DOHH2 (cell line): ENCODE measurements at regions not wholly inside any gene's neighbourhood (a gene's known extent, or its start where the extent isn't known, plus 50 kb on each side); places are given as distances from the start of the nearest gene placed in this dataset.

Experiments used
- H3F3A ChIP-seq: fragments of 200-600 bp; sonication (generic), shearing (Covaris generic); 2 replicates; pipeline ENCODE4 v1.6.0; 2016; ENCODE audit warnings: antibody characterized with exemption, mild to moderate bottlenecking; ENCODE audit not compliant: control insufficient read depth, insufficient read depth
- H3K27ac ChIP-seq: fragments of 200-600 bp; sonication (generic); 2 replicates; pipeline ENCODE4 v1.5.1; 2014; ENCODE audit warnings: low read depth, mild to moderate bottlenecking, low read length, moderate library complexity
- H3K27me3 ChIP-seq: fragments of 200-600 bp; sonication (generic); 2 replicates; pipeline ENCODE4 v1.6.1; 2014; ENCODE audit warnings: mild to moderate bottlenecking, low read length, mixed read lengths; ENCODE audit not compliant: control insufficient read depth
- H3K36me3 ChIP-seq: fragments of 200-600 bp; sonication (generic); 2 replicates; pipeline ENCODE4 v1.6.1; 2014; ENCODE audit warnings: mild to moderate bottlenecking, low read length, moderate library complexity, mixed read lengths; ENCODE audit not compliant: control insufficient read depth
- H3K4me1 ChIP-seq: fragments of 200-600 bp; sonication (generic); 2 replicates; pipeline ENCODE4 v1.6.1; 2014; ENCODE audit warnings: mild to moderate bottlenecking, low read length, mixed read lengths; ENCODE audit not compliant: control insufficient read depth
- H3K4me2 ChIP-seq: fragments of 200-600 bp; sonication (generic); 2 replicates; pipeline ENCODE4 v1.6.0; 2014; ENCODE audit warnings: mild to moderate bottlenecking, low read length, moderate library complexity
- H3K4me3 ChIP-seq: fragments of 200-600 bp; sonication (generic); 2 replicates; pipeline ENCODE4 v1.5.1; 2014; ENCODE audit warnings: mild to moderate bottlenecking, low read length, mixed read lengths
- H3K79me2 ChIP-seq: fragments of 200-600 bp; sonication (generic); 2 replicates; pipeline ENCODE4 v1.6.1; 2014; ENCODE audit warnings: mild to moderate bottlenecking, low read length, mixed read lengths; ENCODE audit not compliant: control insufficient read depth
- H3K9me2 ChIP-seq: fragments of 200-600 bp; sonication (generic); replicated peaks from 2 replicates; pipeline ENCODE4 v1.6.1; 2014; ENCODE audit warnings: mild to moderate bottlenecking, low read length, mixed read lengths; ENCODE audit not compliant: control insufficient read depth
- H3K9me3 ChIP-seq: fragments of 200-600 bp; sonication (generic); 2 replicates; pipeline ENCODE4 v1.6.1; 2014; ENCODE audit warnings: antibody characterized with exemption, low read length, mixed read lengths; ENCODE audit not compliant: control insufficient read depth, insufficient read depth
- H4K20me1 ChIP-seq: fragments of 200-600 bp; sonication (generic); 2 replicates; pipeline ENCODE4 v1.6.0; 2014; ENCODE audit warnings: low read depth, mild to moderate bottlenecking, antibody characterized with exemption, low read length, moderate library complexity; ENCODE audit not compliant: control insufficient read depth, insufficient read depth
- EZH2phosphoT487 ChIP-seq: fragments of 200-600 bp; sonication (generic); IDR thresholded peaks from 2 replicates; pipeline ENCODE4 v1.6.1; 2017; ENCODE audit warnings: borderline replicate concordance, mild to moderate bottlenecking, antibody characterized with exemption, low read length, moderate library complexity, mixed read lengths
- TF ChIP-seq, protein P1 (sequence below): fragments of 200-600 bp; sonication (generic); IDR thresholded peaks from one replicate; pipeline ENCODE4 v1.5.1; 2014; ENCODE audit warnings: antibody characterized with exemption, mild to moderate bottlenecking, low read depth, low read length; ENCODE audit not compliant: poor library complexity, severe bottlenecking

DNA sequence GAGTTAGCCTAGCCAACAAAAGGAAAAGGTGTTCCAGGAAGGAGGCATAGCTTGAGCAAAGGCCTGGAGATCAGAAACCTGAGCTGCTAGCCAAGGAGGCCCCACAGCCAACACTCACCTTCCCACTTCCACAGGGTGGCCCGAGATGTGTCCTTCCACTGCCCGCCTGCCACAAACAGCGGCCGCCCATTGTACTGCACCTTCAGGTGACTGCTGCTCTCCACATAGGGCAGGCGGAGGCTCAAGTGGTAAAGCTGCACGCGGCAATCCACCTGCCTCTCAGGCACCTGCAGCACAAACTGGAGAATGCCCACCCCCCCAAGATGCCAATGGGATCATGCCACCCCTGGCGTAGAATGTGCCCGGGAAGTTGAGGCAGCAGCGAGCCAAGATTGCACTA lies 111.5 kb downstream of the RMI2 start:
- no peak overlapping the region for H3K27ac ChIP-seq
- H3K4me1 ChIP-seq, result no peaks in the 10 kb centered on the region
- H3K27me3 ChIP-seq, result 0 out of 2 replicates have a peak, but pooled peaks cover 2% of the 10 kb centered on the region
- no peaks in the 10 kb centered on the region for H3K9me3 ChIP-seq
- H3K9me2 ChIP-seq, result no peaks in the 10 kb centered on the region
- H3K4me3 ChIP-seq, result no peak overlapping the region
- H3K36me3 ChIP-seq, result no peaks in the 10 kb centered on the region
- no peak for TF ChIP-seq EZH2phosphoT487
- TF ChIP-seq, protein P1, sequence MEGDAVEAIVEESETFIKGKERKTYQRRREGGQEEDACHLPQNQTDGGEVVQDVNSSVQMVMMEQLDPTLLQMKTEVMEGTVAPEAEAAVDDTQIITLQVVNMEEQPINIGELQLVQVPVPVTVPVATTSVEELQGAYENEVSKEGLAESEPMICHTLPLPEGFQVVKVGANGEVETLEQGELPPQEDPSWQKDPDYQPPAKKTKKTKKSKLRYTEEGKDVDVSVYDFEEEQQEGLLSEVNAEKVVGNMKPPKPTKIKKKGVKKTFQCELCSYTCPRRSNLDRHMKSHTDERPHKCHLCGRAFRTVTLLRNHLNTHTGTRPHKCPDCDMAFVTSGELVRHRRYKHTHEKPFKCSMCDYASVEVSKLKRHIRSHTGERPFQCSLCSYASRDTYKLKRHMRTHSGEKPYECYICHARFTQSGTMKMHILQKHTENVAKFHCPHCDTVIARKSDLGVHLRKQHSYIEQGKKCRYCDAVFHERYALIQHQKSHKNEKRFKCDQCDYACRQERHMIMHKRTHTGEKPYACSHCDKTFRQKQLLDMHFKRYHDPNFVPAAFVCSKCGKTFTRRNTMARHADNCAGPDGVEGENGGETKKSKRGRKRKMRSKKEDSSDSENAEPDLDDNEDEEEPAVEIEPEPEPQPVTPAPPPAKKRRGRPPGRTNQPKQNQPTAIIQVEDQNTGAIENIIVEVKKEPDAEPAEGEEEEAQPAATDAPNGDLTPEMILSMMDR, result no peak
- no peaks in the 10 kb centered on the region for H3F3A ChIP-seq
- no peaks in the 10 kb centered on the region for H4K20me1 ChIP-seq
- H3K4me2 ChIP-seq, result no peak overlapping the region
- H3K79me2 ChIP-seq, result no peaks in the 10 kb centered on the region

DNA sequence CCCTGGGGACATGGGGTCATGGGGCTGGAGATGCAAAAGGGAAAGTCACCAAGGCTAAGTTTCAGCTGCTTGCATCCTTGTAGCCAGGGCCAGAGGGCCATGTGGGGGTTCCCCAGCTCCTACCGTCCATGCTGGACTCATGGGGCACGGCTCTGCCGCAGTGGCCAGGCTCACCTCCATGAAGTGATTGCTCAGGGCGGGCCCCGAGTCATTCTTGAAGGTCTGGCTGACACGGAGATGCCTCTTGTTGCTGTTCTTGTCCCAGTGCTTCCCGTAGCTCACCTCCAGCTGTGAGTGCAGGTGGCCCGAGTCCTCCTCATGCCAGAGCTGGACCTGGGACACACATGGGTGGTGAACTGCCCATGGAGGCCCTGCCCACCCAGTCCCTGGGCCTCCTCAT lies 114.5 kb downstream of the RMI2 start:
- Histone ChIP-seq H3K9me2 (no peaks in the 10 kb centered on the region), H3K9me3 (no peaks in the 10 kb centered on the region), H3K36me3 (no peaks in the 10 kb centered on the region), H3K27ac (no peak overlapping the region), H3K4me1 (no peaks in the 10 kb centered on the region), H3F3A (no peaks in the 10 kb centered on the region), H3K79me2 (no peaks in the 10 kb centered on the region), H3K4me3 (no peak overlapping the region), H3K4me2 (no peak overlapping the region), H3K27me3 (0 out of 2 replicates have a peak, but pooled peaks cover under 1% of the 10 kb centered on the region), H4K20me1 (no peaks in the 10 kb centered on the region)
- no peak for TF ChIP-seq EZH2phosphoT487

DNA sequence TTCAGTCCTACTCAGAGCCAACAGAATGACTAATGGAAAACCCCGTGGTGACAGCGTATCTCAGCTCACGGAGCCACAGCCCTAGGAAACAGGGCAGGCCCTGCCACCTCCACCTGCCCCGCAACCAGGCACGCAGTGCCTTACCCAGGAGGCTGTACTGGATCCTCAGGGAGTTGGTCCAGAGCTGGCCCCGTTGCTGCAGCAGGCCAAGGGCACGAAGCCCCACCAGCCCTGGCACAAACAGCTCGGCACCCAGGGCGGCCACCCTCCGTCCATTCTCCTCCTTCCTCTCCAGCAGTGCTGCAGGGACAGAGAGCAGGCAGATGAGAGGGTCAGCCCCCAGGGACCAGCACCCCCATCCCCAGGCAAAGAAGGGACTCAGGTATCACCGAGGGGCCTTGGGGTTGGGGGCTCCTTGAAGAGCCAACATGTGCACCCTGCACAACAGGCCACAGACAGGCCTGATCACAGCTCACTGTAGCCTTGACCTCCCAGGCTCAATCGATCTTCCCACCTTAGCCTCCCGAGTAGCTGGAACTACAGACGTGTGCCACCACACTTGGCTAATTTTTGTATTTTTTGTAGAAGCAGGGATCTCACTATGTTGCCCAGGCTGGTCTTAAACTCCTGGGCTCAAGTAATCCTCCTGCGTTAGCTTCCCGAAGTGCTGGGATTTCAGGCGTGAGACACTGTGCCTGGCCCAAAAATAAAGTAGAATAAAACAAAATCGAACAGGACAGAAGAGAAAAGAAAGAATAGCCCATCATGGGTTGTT lies 115.7 kb downstream of the RMI2 start:
- Histone ChIP-seq H3K9me3 (no peaks in the 10 kb centered on the region), H3K4me3 (no peak overlapping the region), H3K4me2 (no peak overlapping the region), H3K4me1 (no peaks in the 10 kb centered on the region), H4K20me1 (no peaks in the 10 kb centered on the region), H3F3A (no peaks in the 10 kb centered on the region), H3K27me3 (no peaks in the 10 kb centered on the region), H3K9me2 (no peaks in the 10 kb centered on the region), H3K36me3 (no peaks in the 10 kb centered on the region), H3K79me2 (no peaks in the 10 kb centered on the region), H3K27ac (no peak overlapping the region)
- TF ChIP-seq EZH2phosphoT487, result no peak
- TF ChIP-seq, protein P1, result no peak

DNA sequence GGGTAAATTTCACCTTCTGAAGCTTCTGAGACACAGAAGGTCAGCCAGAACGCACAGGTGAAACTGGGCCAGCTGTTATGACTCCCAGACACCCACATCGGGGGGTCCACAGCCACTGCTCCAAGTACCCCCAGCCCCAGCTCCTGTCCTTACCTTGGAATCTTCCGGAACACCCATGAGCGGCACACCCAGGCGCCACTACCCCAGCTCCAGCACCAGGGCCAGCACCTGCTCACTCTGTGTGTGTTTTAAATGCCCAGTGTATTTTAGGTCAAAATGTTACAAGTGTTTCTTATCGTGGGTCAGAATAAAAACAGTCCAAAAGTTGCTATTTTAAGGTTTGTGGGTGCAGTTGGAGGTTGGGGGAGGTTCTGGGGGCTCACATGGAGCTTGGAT lies 116.3 kb downstream of the RMI2 start:
- Histone ChIP-seq H3K36me3 (no peaks in the 10 kb centered on the region), H4K20me1 (no peaks in the 10 kb centered on the region), H3K4me3 (no peak overlapping the region), H3K27me3 (no peaks in the 10 kb centered on the region), H3K4me1 (no peaks in the 10 kb centered on the region), H3K79me2 (no peaks in the 10 kb centered on the region), H3K9me3 (no peaks in the 10 kb centered on the region), H3F3A (no peaks in the 10 kb centered on the region), H3K27ac (no peak overlapping the region), H3K4me2 (no peak overlapping the region), H3K9me2 (no peaks in the 10 kb centered on the region)
- TF ChIP-seq, protein P1, result no peak
- TF ChIP-seq EZH2phosphoT487, result no peak
